HUES48 (cell line): ENCODE measurements at regions not wholly inside any gene's neighbourhood (a gene's known extent, or its start where the extent isn't known, plus 50 kb on each side); places are given as distances from the start of the nearest gene placed in this dataset.

Source experiments
- H3K27ac ChIP-seq: one replicate; pipeline ENCODE4 v1.7.0; 2013; ENCODE audit warnings: low read depth, low read length, inconsistent platforms
- H3K27me3 ChIP-seq: 2 replicates; pipeline ENCODE4 v1.6.1; 2013; ENCODE audit warnings: mild to moderate bottlenecking, low read length; ENCODE audit not compliant: control insufficient read depth, insufficient read depth
- H3K36me3 ChIP-seq: 2 replicates; pipeline ENCODE4 v1.6.1; 2013; ENCODE audit warnings: low read length; ENCODE audit not compliant: control insufficient read depth, insufficient read depth
- H3K4me1 ChIP-seq: 2 replicates; pipeline ENCODE4 v1.6.1; 2013; ENCODE audit warnings: mild to moderate bottlenecking, low read length; ENCODE audit not compliant: control insufficient read depth, insufficient read depth
- H3K4me3 ChIP-seq: 2 replicates; pipeline ENCODE4 v1.5.1; 2013; ENCODE audit warnings: mild to moderate bottlenecking, low read depth, low read length
- H3K9ac ChIP-seq: 2 replicates; pipeline ENCODE4 v1.6.1; 2013; ENCODE audit warnings: mild to moderate bottlenecking, low read depth, low read length, moderate library complexity
- H3K9me3 ChIP-seq: 2 replicates; pipeline ENCODE4 v1.6.1; 2013; ENCODE audit warnings: low read length; ENCODE audit not compliant: control insufficient read depth, insufficient read depth

DNA sequence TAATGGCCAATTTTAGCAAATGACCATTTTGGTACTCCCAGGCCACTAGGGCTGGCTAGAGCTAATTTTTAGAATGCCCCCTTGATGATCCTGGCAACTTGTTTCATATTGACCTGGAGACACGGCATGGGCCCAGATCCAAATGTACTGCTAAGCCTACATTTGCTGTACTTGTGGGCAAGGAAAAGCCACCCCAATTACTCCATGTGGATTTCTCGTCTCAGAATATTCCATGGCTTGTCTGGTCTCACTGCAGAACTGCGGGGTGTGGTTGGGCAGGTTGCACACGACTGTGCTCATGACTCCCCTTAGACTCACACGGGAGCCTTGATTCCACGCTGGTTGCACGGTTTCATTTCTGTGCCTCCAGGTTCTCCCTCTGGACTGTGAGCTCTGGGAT, 140.9 kb downstream of the RPLP1 start:
- H3K9me3 ChIP-seq: no peaks in the 10 kb centered on the region
- H3K9ac ChIP-seq: no peak overlapping the region
- H3K27ac ChIP-seq: no peak overlapping the region
- no peaks in the 10 kb centered on the region for H3K36me3 ChIP-seq
- H3K27me3 ChIP-seq: no peaks in the 10 kb centered on the region
- H3K4me3 ChIP-seq: no peak overlapping the region
- H3K4me1 ChIP-seq: no peaks in the 10 kb centered on the region

DNA sequence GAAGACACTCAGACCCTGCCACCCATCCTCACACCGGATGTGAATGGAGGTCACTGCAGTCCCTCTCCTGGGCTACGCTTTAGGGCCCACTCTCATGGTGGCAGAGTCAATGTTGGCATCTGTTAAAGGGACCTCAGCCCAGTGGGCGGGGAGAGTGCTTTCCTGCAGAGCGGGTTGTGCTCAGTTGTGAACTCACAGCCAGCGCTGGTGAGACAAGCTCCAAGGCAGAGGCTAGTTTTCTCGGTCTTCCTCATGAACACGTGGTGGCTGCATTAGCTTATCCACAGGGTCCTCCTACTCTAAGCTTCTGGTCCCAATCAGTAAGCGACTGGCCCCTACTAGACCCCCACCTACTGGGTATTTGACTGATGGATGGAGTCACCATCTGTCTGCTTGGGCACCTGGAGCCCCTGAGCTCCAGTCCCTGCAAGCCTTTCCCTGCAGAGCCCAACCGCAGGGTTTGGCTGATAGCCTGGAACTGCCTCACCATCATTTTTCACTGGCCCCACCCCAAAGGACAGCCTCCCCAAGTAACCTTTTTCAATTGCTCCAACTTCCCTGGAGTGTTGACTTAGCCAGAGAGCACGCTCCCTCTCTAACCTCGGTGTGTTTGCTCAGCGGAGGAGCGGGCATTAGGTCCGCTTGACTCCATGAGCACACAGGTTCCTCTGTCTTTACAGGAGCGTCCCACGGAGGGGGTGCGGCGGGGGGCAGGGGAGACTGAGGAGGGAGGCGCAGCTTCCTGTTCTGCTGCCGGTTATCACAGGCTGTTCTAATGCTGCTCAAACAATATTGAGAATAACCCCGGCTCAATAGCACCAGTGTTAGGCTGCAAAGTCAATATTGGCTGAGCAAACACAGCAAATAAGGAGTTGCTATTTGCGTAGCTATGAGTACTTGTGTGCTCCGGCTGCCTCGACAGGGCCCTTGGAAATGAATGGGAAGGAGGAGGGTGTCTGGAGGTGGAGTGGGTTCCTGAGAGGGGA, 141.7 kb downstream of the RPLP1 start:
- Histone ChIP-seq H3K27me3 (no peaks in the 10 kb centered on the region), H3K36me3 (no peaks in the 10 kb centered on the region), H3K27ac (no peak overlapping the region), H3K4me3 (no peak overlapping the region), H3K9ac (no peak overlapping the region), H3K4me1 (no peaks in the 10 kb centered on the region), H3K9me3 (no peaks in the 10 kb centered on the region)

DNA sequence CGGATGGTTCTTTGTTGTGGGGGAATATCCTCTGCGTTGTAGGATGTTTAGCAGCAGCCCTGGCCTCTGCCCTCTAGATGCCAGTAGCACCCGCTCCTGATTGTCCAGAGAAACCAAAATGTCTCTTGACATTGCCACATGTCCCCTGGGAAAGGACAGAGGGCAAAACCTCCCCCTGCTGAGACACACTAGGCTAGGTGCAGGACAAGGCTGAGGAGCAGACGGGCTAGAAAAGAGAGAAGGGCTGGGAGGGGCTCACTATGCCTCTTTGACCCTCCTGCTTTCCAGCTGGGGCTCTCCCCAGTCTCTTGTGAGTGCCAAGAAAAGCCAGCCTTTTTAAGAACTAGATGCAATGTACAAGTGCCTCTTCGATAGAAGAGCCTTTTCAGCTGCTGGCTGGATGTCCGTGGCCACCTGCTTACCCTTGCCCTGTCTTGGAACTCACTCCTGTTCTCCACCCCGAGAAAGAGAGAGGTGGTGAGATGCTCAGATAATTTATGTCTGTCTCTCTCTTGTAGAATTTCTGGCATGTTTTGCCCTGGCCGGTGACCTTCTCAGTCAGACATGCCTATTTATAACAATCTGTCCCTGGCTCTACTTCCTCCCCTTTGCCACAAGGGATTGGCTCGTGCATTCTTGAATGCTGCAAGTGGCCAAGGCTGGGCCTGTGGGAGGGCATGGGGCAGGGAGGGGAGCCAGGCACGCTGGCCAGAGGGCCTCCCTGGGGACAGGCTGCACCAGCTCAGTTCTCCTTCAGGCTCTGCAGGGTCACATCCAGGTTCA, 142.6 kb downstream of the RPLP1 start:
- Histone ChIP-seq H3K27ac (no peak overlapping the region), H3K36me3 (no peaks in the 10 kb centered on the region), H3K4me3 (no peak overlapping the region), H3K9me3 (no peaks in the 10 kb centered on the region), H3K27me3 (no peaks in the 10 kb centered on the region), H3K4me1 (no peaks in the 10 kb centered on the region), H3K9ac (no peak overlapping the region)

DNA sequence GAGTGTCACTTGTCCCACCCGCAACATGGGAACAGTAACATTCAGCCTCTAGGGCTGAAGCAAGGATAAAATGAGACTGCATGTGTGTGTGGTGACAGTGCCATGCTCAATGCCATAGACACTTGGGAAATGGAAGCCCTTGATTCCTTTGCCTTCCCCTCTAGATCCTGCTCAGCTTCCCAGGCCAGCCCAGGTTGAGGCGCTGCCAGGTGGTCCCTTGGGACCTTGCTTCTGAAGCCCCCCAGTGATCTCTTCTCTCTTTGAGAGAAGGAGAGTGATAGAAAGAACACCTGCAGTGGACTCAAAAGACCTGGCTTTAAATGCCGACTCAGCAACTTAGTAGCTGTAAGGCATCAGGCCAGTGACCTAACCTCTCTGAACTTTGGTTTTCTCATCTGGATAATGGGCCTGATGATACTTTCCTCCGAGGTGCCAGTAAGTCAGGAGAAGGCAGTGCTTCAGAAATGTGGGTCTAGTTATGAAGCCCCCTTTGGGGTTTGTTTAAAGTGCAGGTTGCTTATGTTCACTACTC, 144.5 kb downstream of the RPLP1 start:
- Histone ChIP-seq H3K36me3 (no peaks in the 10 kb centered on the region), H3K9ac (no peak overlapping the region), H3K9me3 (no peaks in the 10 kb centered on the region), H3K4me1 (no peaks in the 10 kb centered on the region), H3K4me3 (no peak overlapping the region), H3K27me3 (no peaks in the 10 kb centered on the region), H3K27ac (no peak overlapping the region)

DNA sequence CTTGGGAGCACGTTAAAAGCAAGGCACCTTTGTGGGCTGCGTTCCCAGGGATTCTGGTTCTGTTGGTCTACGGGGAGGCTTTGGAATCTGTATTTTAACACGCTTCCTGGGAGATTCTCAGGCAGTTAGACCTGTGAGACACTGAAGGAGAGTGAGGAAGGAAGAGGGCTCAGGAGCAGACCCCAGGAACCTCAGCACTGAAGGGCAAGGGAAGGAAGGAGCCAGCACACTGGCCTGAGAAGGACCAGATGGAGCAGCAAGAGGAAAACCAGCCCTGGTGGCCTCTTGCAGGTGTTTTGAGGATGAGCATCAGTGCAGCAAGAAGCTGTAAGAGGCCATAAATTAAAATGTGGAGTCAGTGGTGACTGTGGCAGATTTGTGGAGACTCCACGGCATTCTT, 146.7 kb downstream of the RPLP1 start:
- no peaks in the 10 kb centered on the region for H3K9me3 ChIP-seq
- no peaks in the 10 kb centered on the region for H3K36me3 ChIP-seq
- no peaks in the 10 kb centered on the region for H3K4me1 ChIP-seq
- H3K27me3 ChIP-seq: no peaks in the 10 kb centered on the region
- no peak overlapping the region for H3K4me3 ChIP-seq
- H3K27ac ChIP-seq: no peak overlapping the region
- no peak overlapping the region for H3K9ac ChIP-seq

DNA sequence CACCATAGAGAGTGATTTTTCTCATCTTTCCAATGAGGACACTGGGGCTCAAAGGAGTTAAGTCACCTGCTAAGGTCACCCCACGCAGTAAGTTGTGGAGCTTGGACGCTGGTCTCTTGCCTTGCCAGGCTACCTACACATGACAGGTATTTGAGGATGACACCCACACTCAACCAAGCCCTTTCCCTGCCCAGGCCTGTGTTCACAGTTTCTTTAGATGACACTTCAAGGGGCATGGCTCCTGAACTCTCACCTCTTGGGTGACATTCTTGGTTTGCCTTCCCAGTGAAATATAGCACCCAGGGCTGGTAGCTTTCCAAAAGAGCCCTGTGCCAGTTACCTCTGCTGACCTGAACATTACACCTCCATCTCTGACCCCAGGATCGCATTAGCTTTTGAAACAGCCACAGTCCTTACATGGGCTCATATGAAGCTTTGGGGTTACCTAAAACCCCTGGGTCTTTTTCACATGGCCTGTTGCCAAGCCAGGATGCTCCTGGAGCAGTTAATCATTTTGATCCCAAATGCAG, 148.0 kb downstream of the RPLP1 start:
- Histone ChIP-seq H3K27me3 (no peaks in the 10 kb centered on the region), H3K27ac (no peak overlapping the region), H3K9me3 (no peaks in the 10 kb centered on the region), H3K36me3 (no peaks in the 10 kb centered on the region), H3K4me3 (no peak overlapping the region), H3K4me1 (no peaks in the 10 kb centered on the region), H3K9ac (no peak overlapping the region)

DNA sequence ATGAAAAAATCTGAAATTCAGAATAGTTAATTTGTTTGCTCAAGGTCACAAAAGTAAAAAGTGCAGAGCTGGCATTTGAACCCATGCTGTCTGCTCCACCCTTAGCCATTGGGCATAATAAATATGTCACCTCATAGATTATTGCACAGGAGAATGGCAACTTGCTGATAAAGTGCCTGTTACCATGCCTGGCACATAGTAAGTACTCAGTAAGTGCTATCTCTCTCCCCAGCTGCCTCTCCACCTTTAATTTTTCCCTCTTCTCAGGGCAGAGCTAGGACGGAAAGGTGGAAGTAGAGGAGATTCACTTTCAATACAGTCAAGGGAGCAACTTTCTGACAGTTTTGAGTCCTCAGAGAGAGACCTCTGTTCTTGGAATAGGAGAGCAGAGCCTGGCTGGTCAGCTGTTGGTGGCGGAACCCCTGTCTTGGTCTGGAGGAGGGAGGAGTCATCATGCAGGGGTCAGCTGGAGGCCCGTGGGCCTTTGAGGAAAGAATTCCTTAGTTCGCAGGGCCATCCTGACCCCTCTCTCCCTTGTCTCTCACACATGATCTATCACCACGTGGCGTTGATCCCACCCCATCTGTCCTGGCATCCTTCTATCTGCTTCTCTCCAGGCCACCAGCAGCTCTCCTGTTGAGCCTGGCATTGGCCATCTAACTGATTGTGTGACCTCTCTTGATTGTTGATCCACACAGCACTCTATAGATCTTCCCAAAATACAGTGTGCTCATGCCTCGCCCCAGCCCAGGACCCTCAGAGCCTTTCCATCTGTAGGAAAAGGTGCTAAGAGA, 149.3 kb downstream of the RPLP1 start:
- H3K9ac ChIP-seq: no peak overlapping the region
- no peak overlapping the region for H3K27ac ChIP-seq
- H3K36me3 ChIP-seq: no peaks in the 10 kb centered on the region
- H3K4me1 ChIP-seq: no peaks in the 10 kb centered on the region
- H3K27me3 ChIP-seq: no peaks in the 10 kb centered on the region
- no peak overlapping the region for H3K4me3 ChIP-seq
- H3K9me3 ChIP-seq: no peaks in the 10 kb centered on the region

DNA sequence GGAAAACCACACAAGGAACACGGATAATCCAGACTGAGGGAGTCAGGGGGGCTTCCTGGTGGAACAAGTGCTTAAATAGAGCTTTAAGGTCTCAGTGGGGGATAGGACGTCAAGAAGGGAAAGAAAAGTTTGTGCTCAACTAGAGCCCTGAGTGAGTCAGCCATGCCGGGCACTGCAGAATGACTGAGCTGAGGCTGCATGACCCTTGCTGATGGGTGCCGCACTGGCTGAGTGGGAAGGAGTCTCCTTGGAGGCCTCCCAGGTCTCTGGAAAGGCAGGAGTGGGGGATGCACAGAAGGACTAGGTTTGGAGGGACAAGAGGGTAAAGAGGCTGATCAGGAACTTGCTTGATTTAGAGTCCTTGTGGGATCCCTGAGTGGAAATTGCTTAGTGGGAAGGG, 150.3 kb downstream of the RPLP1 start:
- H3K4me3 ChIP-seq: no peak overlapping the region
- H3K27me3 ChIP-seq: no peaks in the 10 kb centered on the region
- no peak overlapping the region for H3K9ac ChIP-seq
- no peaks in the 10 kb centered on the region for H3K36me3 ChIP-seq
- H3K27ac ChIP-seq: no peak overlapping the region
- H3K9me3 ChIP-seq: no peaks in the 10 kb centered on the region
- H3K4me1 ChIP-seq: no peaks in the 10 kb centered on the region

DNA sequence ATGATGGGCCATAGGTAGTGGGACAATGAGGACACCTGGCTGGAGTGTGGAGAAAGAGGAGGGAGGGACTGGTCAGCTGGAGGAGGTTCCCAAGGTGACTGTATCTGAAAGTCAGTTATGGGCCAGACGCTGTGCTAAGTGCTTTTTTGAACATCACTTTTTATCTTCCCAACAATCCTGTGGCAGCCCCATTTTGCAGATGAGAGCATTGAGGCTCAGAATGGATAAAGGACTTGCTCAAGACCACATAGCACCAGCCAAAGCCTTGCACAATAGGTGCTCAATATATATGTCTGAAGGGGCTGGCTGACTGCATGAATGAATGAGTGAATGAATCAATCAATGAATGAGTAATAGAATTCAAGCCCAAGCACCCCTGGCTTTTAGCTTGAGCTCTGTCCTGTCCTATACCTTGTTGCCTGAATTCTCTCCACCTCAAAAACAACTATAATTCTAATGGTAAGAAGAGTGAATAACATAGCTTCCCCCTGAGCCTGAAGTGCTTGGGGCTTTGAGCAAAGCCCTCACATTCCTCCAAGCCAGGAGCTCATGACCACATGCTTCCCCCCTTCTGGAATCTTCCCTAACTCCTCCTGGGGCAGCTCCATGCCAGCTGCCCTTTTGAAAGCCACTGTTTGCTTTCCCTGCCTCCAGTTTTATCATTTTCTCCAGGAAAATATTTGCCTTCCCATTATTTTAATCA, 150.9 kb downstream of the RPLP1 start:
- Histone ChIP-seq H3K27me3 (no peaks in the 10 kb centered on the region), H3K4me1 (no peaks in the 10 kb centered on the region), H3K36me3 (no peaks in the 10 kb centered on the region), H3K9ac (no peak overlapping the region), H3K4me3 (no peak overlapping the region), H3K9me3 (no peaks in the 10 kb centered on the region), H3K27ac (no peak overlapping the region)

DNA sequence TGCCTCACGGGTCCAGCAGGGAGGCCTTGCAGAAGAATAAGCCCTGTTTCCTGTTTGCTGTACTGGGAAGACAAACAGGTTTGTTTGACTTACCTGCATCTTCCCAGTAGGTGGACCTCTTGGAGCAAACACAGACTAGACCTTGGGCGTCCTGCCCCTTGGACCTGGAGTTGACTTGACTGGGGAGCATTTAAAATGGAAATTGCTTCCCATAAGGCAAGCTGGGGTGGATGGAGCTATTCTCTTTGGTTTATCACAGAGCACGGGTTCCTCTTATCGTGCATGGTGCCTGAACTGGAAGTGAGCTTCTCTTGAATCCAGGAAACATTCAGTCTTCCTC, 151.4 kb downstream of the RPLP1 start:
- H3K9ac ChIP-seq: no peak overlapping the region
- no peak overlapping the region for H3K27ac ChIP-seq
- H3K36me3 ChIP-seq: no peaks in the 10 kb centered on the region
- H3K4me1 ChIP-seq: no peaks in the 10 kb centered on the region
- no peaks in the 10 kb centered on the region for H3K27me3 ChIP-seq
- H3K4me3 ChIP-seq: no peak overlapping the region
- H3K9me3 ChIP-seq: no peaks in the 10 kb centered on the region
